HG02840 (cell line): ENCODE measurements at regions not wholly inside any gene's neighbourhood (a gene's known extent, or its start where the extent isn't known, plus 50 kb on each side); places are given as distances from the start of the nearest gene placed in this dataset.

Experiments used
- ATAC-seq: cut with Tn5 transposase; IDR thresholded peaks from one replicate; pipeline ENCODE4 v1.9.1; 2021; ENCODE audit warnings: mild to moderate bottlenecking, moderate library complexity, moderate number of reproducible peaks; ENCODE audit not compliant: unreplicated experiment, low FRiP score

DNA sequence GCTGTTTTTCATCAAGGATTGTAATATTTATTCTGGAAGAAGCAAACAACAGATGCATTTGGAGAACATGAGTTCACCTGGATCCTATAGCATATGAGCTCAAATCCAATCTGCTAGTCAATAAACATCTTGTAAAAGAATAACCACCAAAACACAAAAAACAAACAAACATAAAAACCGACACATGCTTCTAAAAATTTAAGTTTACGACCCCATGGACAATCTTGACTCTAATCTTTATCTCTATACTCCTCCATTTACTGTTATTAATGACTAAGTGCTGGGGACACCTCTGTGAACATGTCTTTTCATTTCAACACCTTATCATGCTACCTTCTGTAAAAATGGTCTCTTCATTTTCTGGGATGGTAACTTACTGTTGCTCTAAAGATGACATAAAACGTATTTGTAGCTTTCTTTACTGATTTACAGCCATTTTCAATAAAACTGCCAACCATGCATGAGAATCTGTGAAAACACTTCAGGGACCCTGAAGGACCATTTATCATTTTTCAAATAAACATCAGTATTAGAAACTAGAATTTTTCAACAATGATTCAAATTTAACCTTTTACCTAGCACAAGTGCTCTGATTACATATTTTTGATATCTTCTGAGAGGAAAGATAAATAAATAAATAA is 123.8 kb upstream of the SOX5 start:
- ATAC-seq: no peak

DNA sequence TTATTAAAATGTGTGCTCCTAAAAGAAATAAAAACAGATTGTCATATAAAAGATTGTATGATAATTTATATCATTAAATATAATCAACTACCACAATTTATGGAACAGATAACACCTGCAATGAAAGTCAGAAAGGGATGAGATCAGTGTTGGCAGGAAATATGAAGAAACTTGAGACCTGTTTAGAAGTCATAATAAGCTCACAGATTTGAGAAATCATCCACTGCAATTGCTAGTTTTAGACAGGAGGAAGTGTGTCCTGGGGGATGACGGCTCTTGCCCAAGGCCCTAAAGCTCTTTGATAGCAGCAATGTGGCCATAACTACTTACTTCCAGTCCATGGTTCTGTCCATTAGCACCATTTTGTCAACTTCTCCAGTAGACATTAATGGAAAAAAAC is 122.8 kb upstream of the SOX5 start:
- no peak for ATAC-seq

DNA sequence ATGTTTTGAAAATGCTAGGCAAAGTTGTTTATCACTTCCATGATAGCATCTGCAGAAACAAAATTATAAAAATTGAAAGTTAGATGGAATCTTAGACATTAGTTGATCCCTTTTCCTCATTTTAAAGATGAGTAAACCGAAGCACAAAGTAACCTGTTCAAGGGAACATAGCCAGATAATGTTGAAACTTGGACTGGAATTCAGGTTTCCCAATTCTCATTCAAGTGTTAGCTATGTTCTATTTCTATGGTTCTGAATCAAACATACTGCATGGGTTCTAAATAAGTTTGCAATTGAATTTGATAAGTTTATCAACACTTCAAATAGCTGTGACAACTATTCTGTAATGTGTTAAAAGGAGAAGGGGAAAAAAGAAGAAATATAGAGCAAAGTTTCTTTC is 122.4 kb upstream of the SOX5 start:
- no peak for ATAC-seq

DNA sequence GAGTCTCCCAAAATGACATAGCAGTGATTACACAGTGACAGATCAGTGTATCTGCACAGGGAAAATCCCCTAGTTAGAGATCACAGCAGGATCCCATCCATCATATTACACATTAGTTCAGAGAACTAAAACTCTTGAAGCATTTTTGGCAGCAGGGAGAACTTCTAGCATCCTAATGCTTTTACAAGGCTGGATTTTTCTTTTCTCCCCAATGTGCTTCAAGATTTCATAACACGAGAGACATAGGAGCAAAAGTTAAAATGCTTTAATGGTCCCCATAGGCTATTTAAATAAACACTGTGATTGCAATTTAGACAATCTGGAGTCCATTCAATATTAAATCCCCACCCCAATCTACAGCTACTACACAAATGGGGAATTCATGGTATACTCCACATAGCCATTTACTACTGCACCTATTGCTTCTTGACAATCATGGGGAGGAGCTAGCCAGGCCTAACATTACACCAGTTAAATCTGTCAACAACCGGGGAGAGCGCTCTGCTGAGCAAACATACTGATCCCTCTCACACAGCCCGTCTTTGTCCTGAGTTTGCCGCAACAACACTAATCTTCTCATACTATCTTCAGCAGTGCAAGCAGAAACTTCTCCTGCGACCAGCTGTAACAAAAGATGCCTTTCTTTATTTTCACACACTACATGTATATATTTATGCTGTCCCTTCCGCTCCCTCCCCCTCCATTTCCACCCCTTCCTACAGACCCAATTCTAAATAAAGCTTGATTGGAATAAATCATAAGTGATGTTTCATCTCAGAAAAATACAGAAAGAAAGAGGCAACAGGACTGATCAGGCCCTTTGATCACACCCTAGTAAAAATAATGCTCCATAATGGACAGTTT is 120.3 kb upstream of the SOX5 start:
- ATAC-seq: no peak

DNA sequence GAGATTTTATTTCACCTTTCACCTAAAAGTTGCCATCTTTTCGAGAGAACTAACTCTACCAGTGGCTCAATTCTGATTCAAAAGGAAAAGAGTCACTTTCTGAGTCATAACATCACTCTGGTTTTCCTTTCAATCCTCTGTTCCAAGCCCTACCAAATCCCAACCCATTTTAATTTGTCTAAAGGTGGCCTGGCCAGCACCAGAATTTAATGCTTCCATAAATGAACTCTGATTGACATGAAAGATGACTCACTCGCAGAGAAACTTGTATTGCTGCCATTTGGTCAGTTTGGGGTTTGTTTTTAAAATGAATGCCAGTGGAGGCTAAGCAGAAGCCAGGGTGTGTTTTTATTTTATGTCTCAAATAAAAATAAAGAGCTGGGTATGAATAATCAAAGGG is 117.4 kb upstream of the SOX5 start:
- ATAC-seq: no peak

DNA sequence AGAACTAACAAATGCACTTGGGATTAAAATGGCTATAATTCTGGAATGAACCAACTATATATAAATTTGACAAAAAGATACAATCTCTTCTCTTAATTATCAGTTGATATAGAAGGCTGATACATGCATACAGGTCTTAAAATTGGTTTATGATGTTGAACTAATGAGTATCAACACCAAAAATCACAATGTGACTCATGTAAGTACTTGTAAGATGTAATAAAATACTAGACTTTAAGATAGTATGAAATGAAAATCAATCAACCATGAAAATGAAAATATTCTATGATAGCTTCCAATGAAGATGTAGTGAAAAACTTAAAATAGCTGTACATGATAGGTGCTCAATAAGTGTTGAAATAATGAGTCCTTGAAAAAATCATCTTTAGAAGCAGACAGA is 116.6 kb upstream of the SOX5 start:
- ATAC-seq: no peak

DNA sequence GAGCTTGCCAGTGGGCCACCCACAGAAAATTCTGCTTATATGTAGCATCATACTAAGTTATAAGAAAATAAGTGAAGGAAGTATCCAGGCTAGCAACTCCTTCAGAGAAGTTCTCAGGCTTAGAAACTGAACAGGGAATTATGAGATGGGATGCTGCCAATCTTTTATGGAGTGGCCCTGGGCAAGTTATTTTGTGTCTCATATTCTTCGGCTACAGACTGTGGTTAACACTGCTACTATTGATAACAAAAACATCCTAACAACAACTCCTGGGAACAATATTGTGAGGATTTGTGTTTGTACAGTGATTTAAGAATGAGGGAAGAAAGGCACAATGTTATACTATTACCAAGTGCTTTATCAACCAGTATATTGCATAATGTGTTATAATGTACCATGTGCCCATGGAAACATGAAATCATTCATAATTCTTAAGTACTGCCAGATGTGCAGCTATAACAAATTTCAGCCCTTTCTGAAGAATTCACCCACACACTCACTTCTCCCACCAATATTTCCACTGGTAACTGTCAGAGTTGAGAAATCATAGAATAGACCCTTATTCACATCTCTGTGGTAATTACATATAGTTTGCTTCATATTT is 113.3 kb upstream of the SOX5 start:
- ATAC-seq: no peak

DNA sequence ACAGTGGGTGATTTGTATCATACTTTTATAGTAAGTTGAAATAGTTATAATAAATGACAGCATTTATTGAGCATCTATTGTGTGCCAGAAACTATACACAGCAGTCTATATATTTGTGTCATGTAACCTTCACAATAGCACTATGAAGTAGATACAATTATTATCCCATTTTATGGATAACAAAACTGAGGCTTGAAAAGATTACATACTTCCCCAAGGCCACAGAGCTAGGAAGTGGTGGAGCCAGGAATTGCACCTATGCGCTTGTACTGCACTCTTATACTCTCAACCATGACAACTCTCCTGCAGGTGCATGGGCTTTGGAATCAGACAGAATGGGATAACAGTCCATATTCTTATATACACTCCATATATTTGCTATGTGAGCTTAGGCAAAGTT is 110.6 kb upstream of the SOX5 start:
- no peak for ATAC-seq

DNA sequence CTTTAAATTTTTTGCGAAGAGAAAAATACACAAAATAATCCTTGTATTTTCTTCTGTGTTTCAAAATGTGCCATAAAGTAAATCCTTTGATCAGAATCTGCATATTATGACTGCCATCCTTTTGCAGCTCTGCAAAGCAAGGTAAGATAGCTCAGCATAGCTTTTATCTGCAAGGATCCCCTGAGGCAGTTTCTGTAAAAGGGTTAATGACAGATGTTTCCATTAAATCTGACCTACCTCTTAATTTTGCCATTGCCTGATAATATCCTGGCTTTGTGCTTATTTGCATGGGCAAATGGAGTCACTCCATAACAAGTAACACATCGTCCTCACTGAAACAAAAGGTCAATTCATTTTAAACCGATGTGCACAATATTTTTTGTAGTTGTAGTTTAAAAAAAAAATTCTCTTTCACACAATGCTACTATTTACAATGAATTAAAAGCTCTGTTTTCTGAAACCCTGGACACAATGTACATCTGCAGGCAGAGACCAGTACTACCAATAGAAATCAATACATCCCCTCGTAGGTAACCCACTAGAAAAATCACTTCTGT is 108.5 kb upstream of the SOX5 start:
- no peak for ATAC-seq

DNA sequence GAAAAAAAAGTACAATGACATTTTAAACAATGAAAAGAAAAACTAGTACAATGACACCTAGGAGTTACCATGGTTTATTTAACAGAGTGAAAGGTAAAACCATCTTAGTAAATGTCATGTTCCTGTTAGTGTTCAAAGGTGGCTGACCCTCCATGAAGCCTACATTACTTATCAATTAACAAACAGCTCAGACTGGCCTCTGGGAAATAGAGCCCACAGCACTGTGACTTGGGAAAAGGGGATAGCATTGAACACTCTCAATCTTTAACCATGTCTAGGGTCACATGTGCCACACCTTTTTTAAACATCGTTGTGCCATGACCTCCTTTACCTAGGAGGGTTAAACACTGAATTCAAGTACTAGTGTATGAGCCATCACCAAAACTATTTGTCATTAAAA is 106.3 kb upstream of the SOX5 start:
- ATAC-seq: no peak

DNA sequence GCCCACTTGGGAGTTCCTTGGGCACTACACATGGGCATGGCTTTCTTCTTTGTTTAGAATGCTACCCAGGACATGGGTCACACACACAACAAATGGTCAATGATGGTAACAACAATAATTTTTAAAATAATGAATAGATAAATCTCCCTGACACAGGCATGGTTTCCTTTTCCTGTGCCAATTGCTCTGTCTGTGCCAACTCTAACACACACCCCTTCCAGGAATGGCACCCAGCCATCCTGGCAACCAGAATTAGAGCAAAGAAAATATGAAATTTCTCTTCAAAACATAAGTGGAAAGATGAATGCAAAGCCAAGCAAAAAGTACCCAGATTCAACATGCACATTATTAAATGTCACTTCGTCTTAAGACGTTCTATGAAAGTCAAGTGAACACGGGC is 104.9 kb upstream of the SOX5 start:
- ATAC-seq: no peak

DNA sequence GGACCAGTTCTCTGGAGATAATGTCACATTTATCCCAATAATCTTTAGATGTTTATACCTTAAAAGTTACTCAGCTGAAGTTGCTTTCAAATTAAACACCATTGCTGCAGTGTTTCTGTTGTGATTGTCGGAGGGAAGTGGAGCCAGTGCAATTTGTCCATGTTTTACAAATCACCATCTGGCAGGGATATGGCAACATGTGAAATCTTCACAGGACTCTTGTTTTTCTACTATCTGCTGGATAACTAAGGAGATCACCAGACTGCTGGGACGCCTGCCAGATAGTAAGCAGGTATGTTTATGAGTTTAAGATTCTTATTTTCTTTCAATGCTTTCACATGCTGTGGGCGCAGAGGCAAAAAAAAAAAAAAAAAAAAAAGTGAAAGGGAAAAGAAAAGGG is 100.3 kb upstream of the SOX5 start:
- ATAC-seq: no peak

DNA sequence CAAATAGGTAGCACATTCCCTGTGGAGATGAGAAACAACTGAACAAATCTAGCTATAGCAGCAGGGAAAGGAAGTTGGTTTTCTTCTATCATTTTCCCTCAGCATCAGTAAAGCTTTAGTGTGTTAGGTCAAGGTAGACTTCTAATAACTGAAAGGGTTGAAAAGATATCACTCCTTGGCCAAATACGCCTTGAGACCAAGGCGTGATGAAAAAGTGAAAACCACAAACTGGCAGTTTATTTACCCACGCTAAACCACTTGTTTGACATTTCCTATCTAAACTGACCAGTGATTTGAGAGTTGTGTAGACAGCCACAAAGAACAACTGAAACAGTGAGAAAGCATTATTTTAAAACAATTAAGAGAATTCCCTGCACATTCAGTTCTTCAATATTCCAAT is 99.6 kb upstream of the SOX5 start:
- no peak for ATAC-seq

DNA sequence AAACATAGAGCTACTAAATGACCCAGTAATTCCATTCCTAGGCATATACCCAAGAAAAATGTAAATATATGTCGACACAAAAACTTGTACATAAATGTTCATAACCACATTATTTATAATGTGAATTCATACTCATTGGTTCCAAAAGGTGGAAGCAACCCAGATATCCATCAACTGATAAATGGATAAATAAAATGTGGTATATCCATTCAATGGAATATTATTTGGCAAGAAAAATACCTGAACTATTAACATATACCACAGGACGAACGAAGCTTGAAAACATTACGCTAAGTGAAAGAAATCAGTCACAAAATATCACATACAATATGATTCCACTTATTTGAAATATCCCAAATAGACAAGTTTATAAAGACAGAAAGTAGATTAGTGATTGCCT is 99.0 kb upstream of the SOX5 start:
- ATAC-seq: no peak

DNA sequence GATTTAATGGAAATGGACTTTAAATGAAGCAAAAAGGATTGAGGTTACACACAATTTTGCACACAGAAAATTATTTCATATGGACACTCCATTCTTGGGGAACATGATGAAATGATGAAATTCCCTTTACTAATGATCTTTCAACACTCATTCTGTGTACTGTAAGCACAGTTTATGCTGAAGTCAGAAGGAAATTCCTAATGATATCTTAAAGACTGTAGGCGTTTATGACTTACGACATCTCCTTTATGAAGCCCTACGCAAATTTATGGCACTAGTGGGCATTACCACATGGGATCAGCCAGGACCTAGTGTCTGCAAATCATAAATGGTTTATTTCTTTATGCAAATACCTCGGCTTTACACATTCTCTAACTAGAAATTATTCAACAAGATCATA is 97.9 kb upstream of the SOX5 start:
- ATAC-seq: no peak

DNA sequence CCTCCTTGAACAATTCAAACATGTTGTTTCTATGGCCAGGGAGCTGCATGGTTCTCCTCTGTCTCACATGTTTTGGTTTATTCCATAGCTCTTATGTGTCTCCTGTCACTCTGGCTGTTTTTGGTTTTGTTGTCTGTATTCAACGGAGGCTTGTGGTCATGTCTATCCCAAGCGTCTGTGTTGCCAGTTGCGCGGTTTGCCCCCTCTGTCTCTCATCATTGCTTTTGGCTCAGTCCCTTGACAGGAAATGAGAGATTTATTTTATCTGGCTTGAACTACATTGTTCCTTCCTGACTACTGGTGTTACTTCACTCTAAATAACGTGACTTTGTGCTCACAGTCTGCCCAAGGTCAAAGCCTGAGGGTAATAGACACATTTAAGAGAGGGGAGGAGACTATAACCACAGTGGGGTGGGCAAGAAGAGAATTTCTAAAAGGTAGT is 96.4 kb upstream of the SOX5 start:
- no peak for ATAC-seq

DNA sequence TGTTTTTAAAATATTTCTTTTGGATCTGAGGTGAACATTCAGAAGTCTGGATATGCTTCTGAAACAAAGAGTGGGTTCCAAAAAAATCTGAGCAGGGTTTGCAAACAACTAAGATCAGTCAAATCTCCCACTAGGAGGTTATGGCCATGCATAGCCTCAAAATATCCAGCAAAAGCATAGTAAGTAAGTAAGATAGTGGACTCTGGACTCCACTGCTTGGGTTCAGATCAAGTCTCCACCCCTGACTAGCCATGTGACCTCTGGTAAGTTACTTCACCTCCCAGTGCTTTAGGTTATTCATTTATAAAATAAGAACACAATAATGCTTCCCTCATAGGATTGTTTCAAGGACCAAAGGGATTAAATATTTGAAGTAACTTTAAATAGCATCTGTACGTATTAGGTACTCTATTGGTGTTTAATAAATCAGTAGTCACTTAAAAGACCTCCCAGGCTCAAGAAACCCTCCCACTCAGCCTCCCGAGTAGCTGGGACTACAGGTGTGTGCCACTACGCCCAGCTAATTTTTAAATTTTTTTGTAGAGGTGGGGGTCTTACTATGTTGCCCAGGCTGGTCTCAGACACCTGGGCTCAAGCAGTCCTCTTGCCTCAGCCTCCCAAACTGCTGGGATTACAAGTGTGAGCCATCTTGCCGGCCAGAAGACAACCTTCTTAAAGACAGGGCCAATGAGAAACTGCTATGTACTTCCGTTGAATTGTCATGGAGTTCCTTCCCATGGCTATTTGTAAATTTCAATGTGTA is 95.7 kb upstream of the SOX5 start:
- no peak for ATAC-seq

DNA sequence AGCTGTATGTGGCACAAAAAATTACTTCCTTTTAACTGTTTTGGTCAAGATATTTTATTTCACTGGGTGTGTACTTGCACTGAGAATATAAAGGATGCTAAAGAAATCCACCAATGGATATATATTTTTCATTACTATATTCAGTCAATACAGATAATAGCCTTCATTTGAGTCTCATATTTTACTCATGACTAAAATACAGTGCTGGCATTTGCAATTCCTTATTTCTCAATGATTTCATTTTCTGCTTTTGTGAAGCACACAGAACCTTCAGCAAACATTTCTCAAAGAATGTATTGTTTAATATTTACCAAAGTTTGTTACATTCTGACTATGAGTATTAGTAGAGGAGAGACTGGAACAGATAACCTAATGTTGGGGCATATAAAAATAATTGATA is 93.2 kb upstream of the SOX5 start:
- no peak for ATAC-seq

DNA sequence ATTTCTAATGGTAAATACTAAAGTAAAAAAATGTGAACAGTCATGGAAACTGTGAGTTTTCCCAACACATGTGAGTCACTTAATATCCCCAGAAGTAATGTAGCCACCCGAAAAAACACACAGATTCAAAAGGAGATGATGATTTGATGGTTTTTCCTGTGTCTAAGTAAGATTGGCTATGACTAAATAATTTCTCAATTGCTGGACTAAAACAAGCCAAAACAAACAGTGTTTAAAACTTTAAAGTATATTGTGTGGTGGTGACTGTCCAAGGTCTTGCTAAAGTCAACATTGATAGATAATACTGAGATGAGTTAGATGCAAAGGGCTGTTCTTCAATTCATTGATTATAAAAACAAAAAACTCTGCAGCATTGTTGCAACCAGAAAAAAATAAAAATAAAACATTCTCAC is 89.6 kb upstream of the SOX5 start:
- ATAC-seq: no peak

DNA sequence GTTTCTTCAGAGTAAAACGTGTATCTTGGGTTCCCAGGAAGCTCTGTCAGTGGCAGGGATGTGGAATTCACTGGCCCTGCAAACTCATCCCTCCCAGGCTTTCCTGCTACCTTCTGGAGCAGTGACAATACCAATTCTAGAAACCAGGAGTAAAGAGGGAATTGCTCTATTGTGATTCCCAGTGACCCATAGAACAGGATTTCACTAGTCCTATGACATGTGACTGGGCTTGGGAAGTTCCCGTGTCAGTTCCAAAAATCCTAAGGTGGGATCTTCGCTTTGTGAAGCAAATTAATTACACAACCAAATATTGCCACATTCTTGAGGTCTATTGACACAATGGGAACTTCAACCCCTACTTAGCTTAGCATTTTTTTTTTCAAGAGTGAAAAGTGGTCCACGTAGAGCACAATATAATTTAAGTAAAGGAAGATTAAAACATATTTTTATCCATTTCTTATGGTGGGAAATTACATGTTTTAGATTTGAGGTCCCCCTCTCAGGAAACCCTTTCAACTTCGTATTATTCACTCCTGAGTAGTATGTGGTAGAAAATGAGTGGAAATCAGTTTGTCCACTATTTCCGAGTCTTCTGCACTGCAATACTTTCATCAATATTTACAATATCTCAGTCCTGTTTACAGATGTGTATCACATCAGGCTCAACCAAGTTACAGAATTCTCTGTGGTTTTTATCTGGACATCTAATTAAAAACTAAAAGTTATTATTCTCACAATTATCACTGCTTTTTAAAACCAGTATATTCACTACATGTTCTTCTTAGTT is 88.9 kb upstream of the SOX5 start:
- ATAC-seq: no peak
